Activated naive CD4-positive, alpha-beta T cell treated with anti-CD3 and anti-CD28 coated beads, Interleukin-2, amount 50 U/mL, for 16 hours (primary cell): ENCODE measurements at regions not wholly inside any gene's neighbourhood (a gene's known extent, or its start where the extent isn't known, plus 50 kb on each side); places are given as distances from the start of the nearest gene placed in this dataset.

Source experiments
- DNase-seq: peaks from one replicate; pipeline ENCODE4 v3.0.0-alpha.2; 2020

DNA sequence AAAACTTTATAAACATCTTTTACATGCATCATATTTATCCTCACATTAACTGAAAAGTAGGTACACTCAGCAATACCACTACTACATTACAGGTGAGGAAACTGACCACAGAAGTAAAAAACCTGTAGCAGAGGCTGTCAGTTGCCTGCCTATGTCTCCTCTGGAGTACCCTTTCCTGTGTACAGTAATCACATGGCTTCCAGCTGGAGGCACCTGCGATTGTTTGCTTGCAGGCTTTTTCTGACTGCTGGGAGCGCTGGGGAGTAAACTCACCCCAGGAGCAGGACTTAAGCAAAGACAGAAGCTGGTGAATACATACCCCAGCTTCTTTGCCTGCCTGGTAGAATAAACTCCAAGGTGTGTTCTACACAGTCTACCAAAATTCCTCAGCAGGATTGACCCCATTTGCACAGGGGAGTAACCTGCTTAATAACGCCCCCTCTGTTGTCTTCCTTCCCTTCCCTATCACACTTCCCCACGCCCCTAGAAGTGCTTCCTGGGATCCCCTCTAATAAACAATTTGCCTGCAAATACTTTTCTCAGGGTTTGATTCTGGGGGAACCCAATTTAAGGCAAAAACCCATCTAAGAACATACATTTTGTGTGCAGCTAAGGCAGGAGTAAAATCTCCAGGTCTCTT lies 138.9 kb downstream of the PTH2R start:
- no peak for DNase-seq

GRCh38 chr2:208546107-208546506 lies 139.5 kb downstream of the PTH2R start:
- DNase-seq: no peak

DNA sequence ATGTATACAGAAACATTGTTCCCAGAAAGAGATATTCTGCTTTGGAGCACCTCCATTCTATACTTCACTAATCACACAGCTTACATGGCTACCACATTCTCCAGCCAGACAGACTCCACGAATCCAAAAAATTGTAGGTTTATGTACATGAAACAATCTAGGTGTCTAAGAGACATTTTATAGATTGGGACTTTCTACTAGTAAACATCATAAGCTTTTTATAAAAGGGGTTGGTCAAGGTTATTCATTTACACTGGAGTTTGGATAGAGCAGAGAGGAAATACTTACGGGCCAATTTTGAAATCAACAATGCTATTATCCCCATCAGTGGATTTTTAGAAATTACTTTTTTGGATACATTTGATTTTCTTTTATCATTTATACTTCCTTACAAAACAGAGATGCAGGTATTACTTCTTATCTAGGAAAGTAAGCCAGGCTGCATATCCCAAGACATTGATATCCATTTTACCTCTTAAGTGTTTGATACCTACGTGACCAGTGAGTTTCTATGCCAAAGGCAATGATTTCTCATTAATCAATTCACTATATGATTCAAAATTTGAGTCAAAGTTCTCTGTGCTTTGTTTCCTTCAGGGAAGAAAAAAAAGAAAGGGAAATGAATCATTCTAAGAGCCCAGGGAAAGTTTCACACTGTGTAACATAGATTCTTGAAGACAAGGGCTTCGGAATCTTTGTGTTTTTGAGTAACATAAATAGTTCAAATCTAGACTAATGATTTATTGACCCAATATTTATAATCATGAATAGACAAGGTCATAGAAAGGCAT lies 140.5 kb downstream of the PTH2R start:
- DNase-seq: no peak

- DNase-seq: no peak
Measured at GRCh38 chr2:208548700-208549099, 142.1 kb downstream of the PTH2R start.

DNA sequence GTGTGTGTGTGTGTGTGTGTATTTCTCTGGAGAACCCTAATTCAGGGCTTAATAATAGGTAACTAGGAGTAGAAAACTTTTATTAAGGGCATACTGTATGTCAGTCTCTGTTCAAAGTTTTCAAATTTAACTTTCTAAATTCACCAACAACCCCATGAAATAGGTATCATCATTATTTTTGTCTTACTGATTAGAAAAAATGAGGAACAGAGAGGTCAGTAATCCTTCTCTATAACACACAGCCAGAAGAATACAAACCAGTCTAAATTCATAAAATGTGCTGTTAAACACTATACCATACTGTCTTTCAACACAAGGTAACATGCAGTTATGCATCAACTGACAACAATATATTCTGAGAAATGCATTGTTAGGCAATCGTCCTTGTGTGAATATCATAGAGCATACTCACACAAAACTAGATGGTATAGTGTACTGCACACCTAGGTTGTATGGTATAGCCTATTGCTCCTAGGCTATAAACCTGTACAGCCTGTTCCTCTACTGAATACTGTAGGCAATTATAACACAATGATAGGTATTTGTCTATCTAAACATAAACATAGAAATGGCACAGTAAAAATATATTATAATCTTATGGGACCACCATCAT lies 143.1 kb downstream of the PTH2R start:
- no peak for DNase-seq

GRCh38 chr2:208552943-208553342 lies 146.4 kb downstream of the PTH2R start:
- no peak for DNase-seq

DNA sequence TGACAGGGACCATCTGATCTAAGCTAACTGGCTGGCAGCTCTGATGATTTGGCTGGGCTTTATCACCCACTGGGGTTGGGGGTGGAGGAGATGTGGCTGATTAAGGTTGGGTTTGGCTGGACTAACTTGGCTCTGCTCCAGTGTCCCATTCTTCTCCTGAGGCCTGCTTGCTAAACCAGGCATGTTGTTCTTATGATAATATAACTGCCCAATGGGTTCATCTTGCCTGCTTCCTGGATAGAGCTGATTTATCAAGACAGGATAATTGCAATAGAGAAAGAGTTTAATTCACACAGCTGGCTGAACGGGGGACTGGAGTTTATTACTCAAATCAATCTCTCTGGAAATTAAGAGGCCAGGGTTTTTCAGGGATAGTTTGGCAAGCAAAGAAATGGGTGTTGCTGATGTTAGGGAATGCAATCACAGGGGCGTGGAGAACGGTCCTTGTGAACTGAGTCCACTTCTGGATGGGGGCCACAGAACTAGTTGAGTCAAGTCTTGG lies 150.4 kb downstream of the PTH2R start:
- DNase-seq: no peak

GRCh38 chr2:208565690-208566416 lies 159.3 kb downstream of the PTH2R start:
- DNase-seq: no peak

GRCh38 chr2:208568203-208568602 lies 161.6 kb downstream of the PTH2R start:
- no peak for DNase-seq

DNA sequence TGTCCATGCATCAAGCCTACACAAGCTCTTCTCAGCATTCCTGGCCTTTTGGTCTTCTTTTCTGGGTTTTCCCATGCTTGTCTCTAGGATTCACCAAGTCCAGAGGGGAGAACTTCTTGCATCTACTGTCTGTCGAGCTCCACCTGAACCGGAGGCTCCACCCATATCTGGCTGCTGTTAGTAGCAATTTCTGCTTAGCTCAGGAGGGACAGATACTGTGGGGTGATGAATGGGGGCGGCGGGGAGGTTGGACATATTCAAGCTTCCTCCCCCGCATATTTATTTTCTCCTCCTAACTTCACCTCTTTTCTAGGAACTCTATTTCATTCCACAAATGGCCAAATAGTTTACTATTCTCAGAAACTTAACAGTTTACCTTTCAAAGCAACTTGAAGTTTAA lies 163.5 kb downstream of the PTH2R start:
- no peak for DNase-seq

GRCh38 chr2:208570851-208571763 lies 164.5 kb downstream of the PTH2R start:
- DNase-seq: no peak

DNA sequence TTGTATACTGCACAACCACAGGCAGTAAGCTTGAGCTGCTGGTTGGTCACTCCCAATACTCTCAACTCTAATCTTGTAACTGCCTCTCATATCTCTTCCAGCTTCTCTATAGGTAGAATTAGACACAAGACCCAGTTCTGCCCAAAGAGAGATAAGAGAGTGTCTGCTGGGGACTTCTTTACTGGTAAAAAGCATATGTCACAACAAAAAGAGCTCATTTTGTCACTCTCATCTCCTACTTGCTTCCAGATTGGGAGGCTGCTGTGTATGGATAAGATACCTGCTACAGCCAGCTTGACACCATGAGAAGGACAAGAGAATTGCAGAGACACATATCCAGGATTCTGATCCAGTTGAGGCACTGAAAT lies 165.2 kb downstream of the PTH2R start:
- DNase-seq: no peak

DNA sequence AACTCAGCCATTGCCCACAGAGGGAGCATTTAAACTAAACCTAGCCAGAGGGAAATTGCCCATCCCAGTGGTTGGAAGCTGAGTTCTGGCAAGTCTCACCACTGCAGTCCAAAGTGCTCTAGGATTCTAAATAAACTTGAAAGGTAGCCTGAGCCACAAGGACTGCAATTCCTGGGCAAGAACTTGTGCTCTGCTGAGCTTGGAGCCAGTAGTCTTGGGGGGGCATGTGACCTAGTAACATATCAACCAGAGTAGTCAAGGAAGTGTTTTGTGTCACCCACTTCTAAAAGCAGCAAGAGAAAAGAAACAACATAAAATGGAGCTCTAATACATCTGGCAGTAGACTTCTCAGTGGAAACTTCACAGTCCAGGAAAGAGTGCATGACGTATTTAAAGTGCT lies 167.0 kb downstream of the PTH2R start:
- no peak for DNase-seq

DNA sequence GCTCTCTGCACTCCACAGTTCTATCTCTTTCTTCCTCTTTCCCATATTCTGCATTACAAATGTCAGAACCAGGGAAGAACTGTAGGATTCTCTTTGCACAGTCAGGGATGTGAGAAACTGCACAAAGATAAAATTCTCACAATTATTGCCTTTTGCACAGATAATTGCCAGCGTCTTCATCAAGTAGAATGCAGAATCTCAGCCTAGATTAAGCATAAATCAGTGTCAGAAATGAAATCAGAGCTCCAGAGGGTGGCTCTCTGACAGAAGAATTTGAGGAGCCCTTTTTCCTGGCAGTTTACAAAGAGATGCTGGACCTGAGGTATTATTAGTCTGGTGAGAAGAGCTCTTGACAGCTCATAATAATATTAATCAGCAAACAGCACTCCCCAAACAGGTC lies 173.1 kb downstream of the PTH2R start:
- DNase-seq: no peak

GRCh38 chr2:208584378-208584985 lies 177.9 kb downstream of the PTH2R start:
- no peak for DNase-seq

GRCh38 chr2:208586516-208586915 lies 179.9 kb downstream of the PTH2R start:
- DNase-seq: no peak

GRCh38 chr2:208594642-208595385 lies 188.2 kb downstream of the PTH2R start:
- no peak for DNase-seq

GRCh38 chr2:208595386-208596275 lies 189.0 kb downstream of the PTH2R start:
- DNase-seq: no peak

DNA sequence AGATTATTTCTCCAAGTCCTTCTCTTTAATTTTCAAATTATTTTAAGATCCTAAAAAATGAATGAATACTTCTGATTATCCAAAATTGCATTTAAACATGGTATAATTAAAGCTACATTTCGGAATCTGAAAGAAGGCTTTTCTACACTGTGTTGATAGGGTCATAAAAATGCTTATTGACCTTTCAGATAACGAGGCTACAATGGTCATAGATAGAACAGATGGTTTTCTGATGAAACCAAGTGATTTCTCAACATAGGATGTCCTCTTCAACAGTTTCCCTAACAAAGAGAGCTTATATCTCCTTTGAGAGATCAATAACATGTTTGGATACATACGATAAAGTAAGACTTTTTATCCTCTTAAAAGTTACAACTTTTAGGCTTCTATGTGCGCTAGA lies 201.1 kb downstream of the PTH2R start:
- no peak for DNase-seq
